ENCODE measurements at regions not wholly inside any gene's neighbourhood (a gene's known extent, or its start where the extent isn't known, plus 50 kb on each side); places are given as distances from the start of the nearest gene placed in this dataset.
"Not testable (repeated sequence)": the region's sequence is repeated elsewhere in the genome, so short reads cannot be mapped to it uniquely, and the experiment has no call there.

GRCh38 chr16:88204131-88205110 lies 178.3 kb upstream of the ZNF469 start:
- DNase-seq = not testable (repeated sequence)

- not testable (repeated sequence) for DNase-seq
These were observed 177.3 kb upstream of the ZNF469 start for GRCh38 chr16:88205482-88205881.

DNA sequence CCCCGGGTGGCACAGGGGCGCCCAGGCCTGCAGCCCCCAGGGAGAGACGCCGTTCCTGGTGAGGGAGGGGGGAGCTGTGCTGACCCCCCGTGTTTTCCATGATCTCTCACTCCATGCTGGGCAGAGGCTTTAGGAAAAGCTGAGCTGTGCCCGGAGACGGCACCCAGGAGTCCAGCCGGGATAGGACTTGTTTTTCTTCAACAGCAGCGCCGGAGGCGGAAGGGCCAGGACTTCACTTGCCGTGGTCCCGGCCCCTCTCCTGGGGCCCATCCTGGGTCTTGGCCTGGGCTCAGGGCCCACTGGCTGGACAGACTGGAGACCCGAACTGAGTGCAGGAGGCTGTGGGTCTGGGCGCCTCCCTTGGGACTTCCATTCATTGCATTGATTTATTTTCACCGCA lies 176.8 kb upstream of the ZNF469 start:
- not testable (repeated sequence) for DNase-seq

DNA sequence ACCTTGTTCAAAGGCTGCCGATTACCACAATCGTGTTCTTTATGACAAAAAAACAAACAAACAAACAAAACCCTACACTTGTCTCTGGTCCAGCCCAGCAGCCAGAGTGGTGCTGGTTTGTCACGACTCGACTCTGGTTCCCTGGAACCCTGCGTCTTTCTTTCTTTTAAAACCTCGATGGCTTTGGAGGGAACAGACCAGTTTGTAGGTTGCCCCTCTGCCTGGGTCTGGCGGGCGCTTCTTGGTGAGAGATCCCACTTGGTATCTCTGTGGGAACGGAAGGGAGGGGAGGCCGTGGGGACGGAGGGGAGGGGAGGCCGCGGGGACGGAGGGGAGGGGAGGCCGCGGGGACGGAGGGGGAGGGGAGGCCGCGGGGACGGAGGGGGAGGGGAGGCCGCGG lies 176.2 kb upstream of the ZNF469 start:
- not testable (repeated sequence) for DNase-seq

DNA sequence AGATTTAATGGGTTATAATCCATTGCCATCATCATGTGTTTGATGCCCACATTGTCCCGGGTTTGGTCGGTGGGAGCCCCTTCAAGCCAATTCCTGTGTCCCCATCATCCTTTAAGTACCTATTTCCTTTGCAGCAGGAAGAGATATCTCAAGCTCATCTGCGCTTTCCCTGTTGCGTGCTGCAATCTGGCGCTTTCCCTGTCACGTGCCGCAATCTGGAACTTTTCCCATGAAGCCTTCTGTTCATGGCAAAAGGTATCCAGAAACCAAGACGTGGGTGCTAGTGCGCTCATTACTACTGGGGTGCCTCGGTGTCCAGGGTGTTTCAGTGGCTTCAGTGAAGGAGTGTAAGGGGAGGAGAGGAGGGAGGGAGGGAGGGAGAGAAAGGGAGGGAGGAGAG lies 174.6 kb upstream of the ZNF469 start:
- DNase-seq = no peak

DNA sequence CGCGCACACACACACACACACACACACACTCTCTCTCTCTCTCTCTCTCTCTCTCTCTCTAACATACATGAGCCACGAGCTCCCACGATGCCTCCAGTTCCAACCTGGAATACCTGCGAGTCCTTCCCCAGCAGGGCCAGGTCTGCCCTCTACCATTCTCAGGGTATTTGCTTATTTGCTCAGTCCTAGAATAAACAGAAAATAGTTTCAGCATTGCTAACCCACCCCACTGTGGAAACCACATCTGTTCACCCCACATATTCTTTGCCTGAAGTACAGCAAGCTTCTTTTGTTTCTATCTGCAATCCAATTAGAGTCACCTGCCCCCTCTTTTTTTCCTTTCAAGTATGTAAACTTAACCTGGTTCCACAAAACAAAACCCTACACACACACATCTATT lies 174.0 kb upstream of the ZNF469 start:
- not testable (repeated sequence) for DNase-seq

- DNase-seq = not testable (repeated sequence)
These were observed 173.2 kb upstream of the ZNF469 start for GRCh38 chr16:88209579-88209978.

DNA sequence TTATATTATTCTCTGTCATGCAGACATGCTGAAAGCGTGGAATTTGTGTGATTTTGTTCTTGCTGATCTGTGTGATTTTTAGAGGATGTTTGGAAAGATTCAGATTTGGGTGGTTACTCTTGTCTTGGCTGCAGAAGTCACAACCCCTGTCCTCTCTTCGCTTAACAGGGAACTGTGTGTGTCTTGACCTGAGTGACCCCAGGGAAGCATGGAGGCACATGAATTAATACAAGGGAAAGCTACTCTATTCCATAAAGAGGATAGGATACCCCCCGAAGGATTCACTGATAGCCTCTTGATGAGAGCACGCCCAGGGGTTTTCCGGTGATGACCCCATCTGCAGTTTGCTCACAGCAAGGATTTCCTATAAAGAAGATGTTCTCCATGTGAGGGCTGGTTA lies 168.8 kb upstream of the ZNF469 start:
- DNase-seq = not testable (repeated sequence)

GRCh38 chr16:88221001-88221761 lies 161.6 kb upstream of the ZNF469 start:
- DNase-seq = not testable (repeated sequence)

GRCh38 chr16:88223696-88224095 lies 159.1 kb upstream of the ZNF469 start:
- DNase-seq = not testable (repeated sequence)

GRCh38 chr16:88224131-88224898 lies 158.4 kb upstream of the ZNF469 start:
- not testable (repeated sequence) for DNase-seq

- not testable (repeated sequence) for DNase-seq
These were observed 157.0 kb upstream of the ZNF469 start for GRCh38 chr16:88225640-88226230.

DNA sequence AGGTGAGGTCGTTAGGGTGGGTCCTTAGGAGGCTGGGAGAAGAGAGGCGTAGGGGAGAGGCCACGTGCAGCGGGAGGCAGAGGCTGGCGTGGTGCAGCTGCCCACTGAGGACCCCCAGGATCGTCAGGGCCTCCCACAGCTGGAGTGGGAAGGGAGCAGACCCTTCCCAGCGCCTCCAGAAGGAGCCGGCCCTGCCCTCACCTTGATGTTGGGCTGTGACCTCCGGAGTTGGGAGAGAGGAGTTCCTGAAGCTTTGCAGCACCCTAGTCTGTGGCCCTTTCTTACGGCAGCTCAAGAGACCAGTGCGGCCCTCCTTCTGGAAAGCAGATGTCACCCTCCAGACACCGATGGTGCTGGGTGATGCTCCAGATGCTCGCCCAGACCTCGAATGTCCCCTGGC lies 156.5 kb upstream of the ZNF469 start:
- not testable (repeated sequence) for DNase-seq

- not testable (repeated sequence) for DNase-seq
These were observed 155.6 kb upstream of the ZNF469 start for GRCh38 chr16:88227026-88227721.

GRCh38 chr16:88227722-88228482 lies 154.9 kb upstream of the ZNF469 start:
- not testable (repeated sequence) for DNase-seq

- not testable (repeated sequence) for DNase-seq
These were observed 154.0 kb upstream of the ZNF469 start for GRCh38 chr16:88228751-88229150.

DNA sequence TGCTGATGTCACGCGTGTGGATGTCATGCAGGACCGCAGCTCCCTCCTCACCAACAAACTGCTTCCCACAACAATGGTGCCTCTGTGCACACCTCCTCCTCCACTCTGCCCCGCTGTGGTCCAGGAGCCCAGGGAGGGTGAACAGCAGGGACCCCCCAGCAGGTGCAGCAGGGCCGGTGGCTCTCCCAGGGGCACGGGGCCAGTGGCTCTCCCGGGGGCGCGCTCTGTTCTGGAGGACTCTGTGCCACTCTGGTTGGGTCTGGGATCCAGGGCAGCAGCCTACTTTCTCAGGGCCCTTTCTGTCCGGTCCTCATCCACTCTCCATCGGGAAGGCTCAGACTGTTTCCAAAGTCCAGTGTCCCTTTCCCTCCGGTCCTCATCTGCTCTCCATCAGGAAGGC lies 153.0 kb upstream of the ZNF469 start:
- not testable (repeated sequence) for DNase-seq

DNA sequence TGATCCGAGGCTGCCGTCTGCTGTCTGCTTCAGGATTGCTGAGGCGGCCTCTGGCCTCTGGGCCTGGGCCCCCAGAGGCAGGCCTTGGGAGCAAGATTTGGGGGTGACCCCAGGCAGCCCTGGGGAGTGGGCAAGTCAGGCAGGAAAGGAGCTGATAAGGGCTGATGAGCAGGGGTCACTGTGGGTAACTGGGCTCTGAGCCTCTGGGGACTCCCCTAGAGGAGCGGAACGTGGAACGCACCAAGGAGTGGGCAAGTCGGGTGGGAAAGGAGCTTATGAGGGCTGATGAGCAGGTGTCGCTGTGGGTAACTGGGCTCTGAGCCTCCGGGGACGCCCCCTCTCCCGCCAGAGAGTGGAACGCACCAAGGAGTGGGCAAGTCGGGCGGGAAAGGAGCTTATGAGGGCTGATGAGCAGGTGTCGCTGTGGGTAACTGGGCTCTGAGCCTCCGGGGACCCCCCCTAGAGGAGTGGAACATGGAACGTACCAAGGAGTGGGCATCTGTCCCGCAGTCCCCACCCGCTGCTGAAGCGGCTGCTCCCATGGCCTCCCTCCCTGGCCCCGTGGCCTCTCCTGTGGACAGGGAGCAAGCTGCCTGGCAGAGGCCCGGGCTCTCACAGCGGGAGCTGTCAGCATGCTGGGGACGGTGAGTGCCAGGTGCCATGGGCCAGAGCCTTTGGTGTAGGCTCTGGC lies 152.3 kb upstream of the ZNF469 start:
- not testable (repeated sequence) for DNase-seq

- DNase-seq = not testable (repeated sequence)
These were observed 151.7 kb upstream of the ZNF469 start for GRCh38 chr16:88230967-88231615.

GRCh38 chr16:88231839-88232238 lies 150.9 kb upstream of the ZNF469 start:
- not testable (repeated sequence) for DNase-seq

Data from activated T-cell treated with anti-CD3 and anti-CD28 coated beads for 4 hours (primary cell).